Left hindlimb (tissue), 1 donor: ENCODE measurements at regions not wholly inside any gene's neighbourhood (a gene's known extent, or its start where the extent isn't known, plus 50 kb on each side); places are given as distances from the start of the nearest gene placed in this dataset.
"Not testable (repeated sequence)": the region's sequence is repeated elsewhere in the genome, so short reads cannot be mapped to it uniquely, and the experiment has no call there.

Source experiments
- DNase-seq: peaks from one replicate; pipeline ENCODE4 v3.0.0-alpha.2; 2018

GRCh38 chr2:39925312-39925711, 146.3 kb upstream of the THUMPD2 start:
- DNase-seq, result no peak

GRCh38 chr2:39923455-39923854, 144.4 kb upstream of the THUMPD2 start:
- no peak for DNase-seq

GRCh38 chr2:39922679-39923405, 143.8 kb upstream of the THUMPD2 start:
- DNase-seq, result no peak

- DNase-seq, result no peak
Measured at GRCh38 chr2:39920307-39920801, 141.3 kb upstream of the THUMPD2 start.

GRCh38 chr2:39919511-39920306, 140.7 kb upstream of the THUMPD2 start:
- no peak for DNase-seq

- no peak for DNase-seq
Measured at GRCh38 chr2:39918886-39919285, 139.8 kb upstream of the THUMPD2 start.

GRCh38 chr2:39917371-39917770, 138.3 kb upstream of the THUMPD2 start:
- not testable (repeated sequence) for DNase-seq

GRCh38 chr2:39914949-39915348, 135.9 kb upstream of the THUMPD2 start:
- DNase-seq, result no peak

GRCh38 chr2:39913648-39914461, 134.8 kb upstream of the THUMPD2 start:
- no peak for DNase-seq

GRCh38 chr2:39902103-39902502, 123.0 kb upstream of the THUMPD2 start:
- no peak for DNase-seq

- DNase-seq, result no peak
Measured at GRCh38 chr2:39898934-39899333, 119.9 kb upstream of the THUMPD2 start.

GRCh38 chr2:39897273-39897672, 118.2 kb upstream of the THUMPD2 start:
- DNase-seq, result no peak

GRCh38 chr2:39894082-39894481, 115.0 kb upstream of the THUMPD2 start:
- DNase-seq, result no peak

- DNase-seq, result no peak
Measured at GRCh38 chr2:39893616-39894015, 114.6 kb upstream of the THUMPD2 start.

- no peak for DNase-seq
Measured at GRCh38 chr2:39881948-39882347, 102.9 kb upstream of the THUMPD2 start.

GRCh38 chr2:39881494-39881893, 102.4 kb upstream of the THUMPD2 start:
- no peak for DNase-seq

GRCh38 chr2:39879001-39879400, 99.9 kb upstream of the THUMPD2 start:
- not testable (repeated sequence) for DNase-seq

GRCh38 chr2:39875914-39876267, 96.8 kb upstream of the THUMPD2 start:
- no peak for DNase-seq

- DNase-seq, result no peak
Measured at GRCh38 chr2:39875182-39875913, 96.3 kb upstream of the THUMPD2 start.

GRCh38 chr2:39874236-39874635, 95.2 kb upstream of the THUMPD2 start:
- no peak for DNase-seq

GRCh38 chr2:39873586-39873985, 94.5 kb upstream of the THUMPD2 start:
- no peak for DNase-seq

GRCh38 chr2:39872748-39873147, 93.7 kb upstream of the THUMPD2 start:
- no peak for DNase-seq
